NCI-H1930 (cell line): ENCODE measurements at regions not wholly inside any gene's neighbourhood (a gene's known extent, or its start where the extent isn't known, plus 50 kb on each side); places are given as distances from the start of the nearest gene placed in this dataset.
"Not testable (repeated sequence)": the region's sequence is repeated elsewhere in the genome, so short reads cannot be mapped to it uniquely, and the experiment has no call there.

Source experiments
- DNase-seq, 2 experiments: peaks; one replicate each; lab custom pipeline; 2025; lab: John Stamatoyannopoulos, UW

DNA sequence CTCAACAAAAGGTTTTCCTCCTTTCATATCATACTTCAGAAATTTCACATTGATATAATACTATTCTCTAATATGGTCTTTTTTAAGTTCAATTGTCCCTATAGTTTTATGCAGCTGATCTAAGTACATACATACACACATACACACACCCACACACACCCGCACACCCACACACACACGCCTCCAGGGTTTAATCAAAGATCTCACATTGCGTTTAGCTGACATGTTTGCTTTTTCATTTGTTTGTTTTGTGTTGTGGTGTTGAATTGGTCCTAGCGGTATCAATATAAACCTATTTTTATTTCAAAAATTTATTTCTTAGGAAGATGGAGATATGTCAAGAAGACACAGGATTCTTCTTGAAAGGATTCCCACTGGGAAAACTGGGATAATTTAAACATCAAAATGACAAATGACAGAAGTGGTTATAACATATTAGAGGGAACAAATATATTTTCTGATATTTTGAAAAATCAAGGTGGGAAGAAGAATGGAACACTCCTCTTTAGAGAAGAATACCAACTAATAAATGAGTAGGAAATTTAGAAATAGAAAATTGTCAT is 434.9 kb upstream of the SLC30A5 start:
- no peak for DNase-seq

DNA sequence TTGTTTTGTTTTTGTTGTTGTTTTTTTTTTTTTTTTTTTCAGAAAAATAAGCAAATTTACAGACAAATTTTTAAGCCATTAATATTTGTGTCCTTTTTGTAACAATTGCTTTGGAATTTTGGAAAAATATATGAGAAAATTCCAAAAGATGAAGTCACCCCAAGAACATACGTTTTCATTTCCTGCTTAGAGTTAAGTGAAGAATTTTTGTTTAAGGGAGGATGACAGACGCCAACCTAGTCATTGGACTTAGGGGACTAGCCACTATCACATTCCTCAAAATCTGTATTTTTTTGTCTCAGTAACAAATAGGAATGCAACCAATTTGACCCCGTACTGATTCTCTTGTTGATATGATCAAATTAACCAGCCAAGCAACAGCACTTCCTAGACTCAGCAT is 433.9 kb upstream of the SLC30A5 start:
- DNase-seq, result no peak

DNA sequence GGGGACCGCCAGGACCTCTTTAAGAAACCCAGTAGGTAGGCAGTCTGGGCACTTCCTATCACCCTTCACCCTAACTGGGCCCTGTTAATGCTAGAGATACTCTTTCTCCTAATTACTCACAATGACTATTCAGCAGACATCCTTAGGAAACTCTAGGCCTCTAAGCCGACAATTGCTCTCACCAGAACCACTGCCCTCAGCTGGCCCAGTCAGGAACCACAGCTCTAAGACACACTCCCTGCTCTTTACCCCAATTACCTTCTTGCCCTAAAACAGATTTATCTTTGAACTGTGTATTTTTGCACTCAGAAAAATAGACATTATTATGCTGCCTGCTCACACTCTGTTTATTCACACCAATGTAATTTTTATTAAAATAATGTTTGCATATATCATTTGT is 432.6 kb upstream of the SLC30A5 start:
- DNase-seq, result no peak

DNA sequence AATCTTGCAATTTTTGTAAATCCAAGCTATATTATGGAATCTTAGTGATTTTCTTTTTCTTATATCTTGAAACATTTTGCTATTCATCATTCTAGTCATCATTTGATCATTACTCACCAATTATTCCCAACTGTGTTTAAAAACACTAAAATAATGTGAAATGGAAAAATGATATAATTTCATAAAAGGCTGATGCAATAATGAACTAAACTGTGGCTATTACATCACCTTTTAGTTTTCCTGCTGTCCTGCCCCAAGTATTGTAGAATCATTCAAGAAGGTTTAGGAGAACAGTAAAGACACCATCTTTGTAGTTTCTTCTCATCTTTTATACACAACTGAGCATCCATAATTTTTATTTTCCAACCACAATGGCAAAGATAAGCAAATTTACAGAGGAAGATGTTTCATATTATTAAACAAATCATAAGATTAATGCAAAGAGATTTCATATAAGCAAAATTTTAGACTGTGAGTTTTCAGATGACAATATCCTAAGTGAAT is 431.0 kb upstream of the SLC30A5 start:
- DNase-seq, result no peak

GRCh38 chr5:68669864-68670575 is 423.8 kb upstream of the SLC30A5 start:
- no peak for DNase-seq

GRCh38 chr5:68673106-68673822 is 420.6 kb upstream of the SLC30A5 start:
- no peak for DNase-seq

- no peak for DNase-seq
Measured at GRCh38 chr5:68673823-68674180, 420.0 kb upstream of the SLC30A5 start.

DNA sequence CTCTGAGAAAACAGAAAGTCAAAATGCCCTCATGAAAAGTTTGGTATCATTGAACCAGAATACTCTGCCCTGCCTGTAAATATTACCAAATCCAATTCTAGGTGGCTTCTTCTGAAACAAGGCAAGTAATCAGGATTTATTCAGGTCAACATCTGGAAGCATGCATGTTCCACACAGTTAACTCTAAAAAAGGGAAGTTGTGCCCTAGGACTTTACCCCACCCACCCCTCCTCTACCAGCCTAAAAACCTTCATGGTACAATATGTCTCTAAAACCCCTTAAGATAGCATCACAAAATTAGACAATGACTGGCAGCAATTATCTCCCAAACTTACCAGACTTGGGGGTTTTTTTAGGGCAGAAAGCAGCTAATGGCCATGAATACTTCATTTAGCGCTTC is 414.8 kb upstream of the SLC30A5 start:
- no peak for DNase-seq

GRCh38 chr5:68680366-68680765 is 413.4 kb upstream of the SLC30A5 start:
- no peak for DNase-seq

DNA sequence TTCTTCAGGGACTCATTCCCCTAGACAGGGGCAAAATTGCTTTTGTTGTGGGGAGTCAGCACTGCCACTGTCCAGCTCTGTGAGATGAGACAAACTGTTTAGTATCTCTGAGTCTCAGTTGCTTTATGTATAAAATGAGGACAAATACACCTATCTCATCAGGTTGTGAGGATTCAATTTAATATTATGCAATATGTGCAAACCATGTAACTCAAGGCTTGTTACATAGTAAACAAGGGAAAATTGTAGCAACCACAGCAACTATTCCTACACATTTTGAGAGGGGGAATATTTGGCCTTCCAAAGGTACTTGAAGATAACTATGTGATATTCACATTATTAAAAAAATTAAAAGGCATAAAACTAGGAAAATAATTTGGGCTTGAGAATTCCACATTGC is 411.9 kb upstream of the SLC30A5 start:
- DNase-seq, result no peak

DNA sequence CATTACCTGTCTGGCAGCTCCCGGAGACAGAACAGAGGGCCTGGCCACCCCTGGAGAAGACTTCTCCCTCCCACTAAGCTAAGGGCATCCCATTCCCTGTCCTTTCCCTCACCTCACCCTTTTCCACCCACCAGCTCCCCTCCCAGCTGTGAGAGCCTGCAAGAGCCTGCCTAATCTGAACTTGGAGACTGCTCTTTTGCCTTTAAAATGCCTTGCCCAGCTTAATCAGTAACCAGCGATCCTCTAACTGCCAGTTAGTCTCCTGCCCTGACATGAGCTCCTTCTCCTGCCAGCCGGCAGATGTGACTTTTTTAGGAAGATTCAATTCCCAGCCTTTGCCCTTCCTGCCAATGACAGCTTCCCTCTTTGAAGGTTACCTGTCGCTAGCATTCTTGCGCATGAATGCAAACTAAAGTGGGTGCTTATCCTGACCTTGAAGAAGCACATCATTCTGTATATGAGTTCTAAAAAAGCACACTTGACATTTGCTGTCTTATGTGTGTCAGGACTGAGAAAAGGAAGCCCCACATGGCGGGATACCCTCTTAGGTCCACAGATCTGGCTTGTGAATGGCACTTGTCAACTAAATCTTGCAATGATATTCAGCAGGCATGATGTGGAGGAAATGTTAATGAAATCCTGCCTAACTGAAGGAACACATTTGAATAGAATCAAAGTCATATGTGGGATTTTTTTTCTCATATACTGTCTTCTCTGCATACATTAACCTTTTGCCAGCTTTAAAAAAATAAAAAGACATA is 411.2 kb upstream of the SLC30A5 start:
- DNase-seq, result no peak

GRCh38 chr5:68683632-68684036 is 410.2 kb upstream of the SLC30A5 start:
- no peak for DNase-seq

- no peak for DNase-seq
Measured at GRCh38 chr5:68685863-68686262, 408.0 kb upstream of the SLC30A5 start.

DNA sequence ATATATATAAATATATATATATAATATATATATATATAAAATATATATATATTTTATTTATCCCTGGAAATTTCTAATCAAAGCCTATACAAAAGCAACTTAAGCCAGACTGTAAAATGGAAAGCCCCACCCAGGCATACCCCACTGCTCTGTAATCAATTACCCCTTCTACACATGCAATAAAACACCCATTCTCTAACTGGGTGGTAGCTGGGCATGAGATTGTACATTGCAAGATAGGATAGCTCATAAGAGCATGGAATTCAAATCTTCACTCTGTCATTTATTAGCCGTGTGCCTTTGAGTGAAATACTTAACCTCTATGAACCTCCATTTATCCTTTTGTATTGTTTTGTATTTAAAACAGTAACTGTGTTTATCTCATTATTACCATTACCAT is 405.3 kb upstream of the SLC30A5 start:
- DNase-seq, result no peak

- no peak for DNase-seq
Measured at GRCh38 chr5:68689010-68689409, 404.8 kb upstream of the SLC30A5 start.

DNA sequence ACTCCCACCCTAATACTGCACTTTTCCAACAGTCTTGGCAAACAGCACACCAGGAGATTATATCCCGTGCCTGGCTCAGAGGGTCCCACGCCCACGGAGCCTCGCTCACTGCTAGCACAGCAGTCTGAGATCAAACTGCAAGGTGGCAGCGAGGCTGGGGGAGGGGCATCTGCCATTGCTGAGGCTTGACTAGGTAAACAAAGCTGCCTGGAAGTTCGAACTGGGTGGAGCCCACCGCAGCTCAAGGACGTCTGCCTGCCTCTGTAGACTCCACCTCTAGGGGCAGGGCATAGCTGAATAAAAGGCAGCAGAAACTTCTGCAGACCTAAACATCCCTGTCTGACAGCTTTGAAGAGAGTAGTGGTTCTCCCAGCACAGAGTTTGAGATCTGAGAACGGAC is 401.9 kb upstream of the SLC30A5 start:
- not testable (repeated sequence) for DNase-seq

- DNase-seq, result no peak
Measured at GRCh38 chr5:68698025-68698940, 395.5 kb upstream of the SLC30A5 start.

DNA sequence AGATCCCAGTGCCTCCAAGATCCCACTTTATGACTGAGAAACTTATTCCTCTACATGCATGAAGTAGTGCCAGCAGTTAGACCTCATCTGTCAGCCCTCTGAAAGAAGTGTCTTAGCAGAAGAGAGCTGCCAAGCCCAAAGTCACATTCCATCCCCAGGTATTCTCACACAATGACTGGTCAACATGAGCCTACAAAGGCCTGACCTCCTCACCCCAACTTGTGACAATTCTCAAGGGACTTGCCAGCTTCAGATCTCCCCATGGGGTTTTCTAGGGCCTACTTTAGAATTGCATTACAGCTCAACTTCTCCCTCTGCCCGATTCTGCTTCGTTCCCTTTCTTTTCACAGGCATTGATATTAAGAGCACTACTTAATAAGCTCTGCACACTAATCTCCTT is 393.8 kb upstream of the SLC30A5 start:
- no peak for DNase-seq

DNA sequence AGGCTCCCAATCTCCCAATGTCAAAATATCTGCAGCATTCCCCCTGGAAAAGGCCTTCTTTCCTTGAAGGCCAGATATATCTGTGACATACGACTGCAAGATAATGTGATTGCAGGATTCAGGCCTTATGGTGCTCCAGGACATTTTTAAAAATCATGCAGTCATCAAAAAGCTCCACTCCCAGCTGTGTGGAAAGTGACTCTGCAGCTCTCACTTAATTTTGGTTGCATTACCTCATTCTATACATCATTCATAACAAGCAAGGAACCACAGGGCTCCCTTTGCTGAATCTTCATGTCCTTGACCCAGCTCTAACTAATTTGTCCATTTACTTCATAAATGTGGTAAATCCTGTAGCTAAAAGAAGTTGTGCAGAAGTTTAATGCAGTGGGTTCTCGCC is 386.2 kb upstream of the SLC30A5 start:
- DNase-seq, result no peak

DNA sequence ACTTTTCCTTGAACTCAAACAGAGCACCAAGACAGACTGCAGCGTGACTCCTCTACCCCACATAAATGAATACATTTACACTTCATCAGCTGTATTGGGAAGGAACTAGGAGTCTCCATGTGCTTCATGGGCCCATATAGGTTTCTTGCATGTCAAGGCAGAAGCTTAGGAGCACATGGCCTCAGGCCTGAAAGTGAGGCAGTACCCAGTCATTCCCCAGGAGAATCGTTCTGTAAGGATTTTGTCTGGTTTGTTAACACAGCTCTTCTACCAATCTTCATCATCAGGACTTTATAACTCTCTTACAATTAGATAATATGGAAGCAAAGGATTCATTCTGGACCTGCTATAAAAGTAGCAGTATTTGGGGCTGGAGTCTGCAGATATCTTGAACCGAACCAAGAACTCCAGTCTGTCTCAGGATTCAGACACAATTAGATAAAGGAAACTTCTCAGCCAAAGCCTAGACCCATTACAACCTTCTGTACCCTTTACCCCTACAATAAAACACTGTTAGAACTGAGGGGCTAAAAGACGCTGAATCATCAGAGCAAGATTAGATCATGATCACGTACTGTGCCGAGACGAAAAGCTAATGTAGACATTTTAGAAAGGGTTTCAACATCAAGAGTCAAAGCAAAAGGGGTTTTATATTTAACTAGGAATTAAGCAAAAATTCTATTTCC is 385.5 kb upstream of the SLC30A5 start:
- DNase-seq, result no peak

GRCh38 chr5:68708842-68709170 is 385.0 kb upstream of the SLC30A5 start:
- DNase-seq, result no peak
